NCI-H774 (cell line): ENCODE measurements at regions not wholly inside any gene's neighbourhood (a gene's known extent, or its start where the extent isn't known, plus 50 kb on each side); places are given as distances from the start of the nearest gene placed in this dataset.
"Not testable (repeated sequence)": the region's sequence is repeated elsewhere in the genome, so short reads cannot be mapped to it uniquely, and the experiment has no call there.

Experiments used
- DNase-seq: peaks from one replicate; lab custom pipeline; 2025; lab: John Stamatoyannopoulos, UW

- DNase-seq = no peak
Measured at GRCh38 chr4:71081192-71081591, 87.7 kb downstream of the DCK start.

- DNase-seq = no peak
Measured at GRCh38 chr4:71093745-71094144, 100.3 kb downstream of the DCK start.

GRCh38 chr4:71094201-71094600 is 100.8 kb downstream of the DCK start:
- no peak for DNase-seq

- DNase-seq = no peak
Measured at GRCh38 chr4:71095141-71095540, 101.7 kb downstream of the DCK start.

- no peak for DNase-seq
Measured at GRCh38 chr4:71095545-71095944, 102.1 kb downstream of the DCK start.

GRCh38 chr4:71107726-71108125 is 114.3 kb downstream of the DCK start:
- no peak for DNase-seq

GRCh38 chr4:71110499-71110898 is 117.0 kb downstream of the DCK start:
- DNase-seq = peak; percentile 31

GRCh38 chr4:71111133-71111532 is 117.7 kb downstream of the DCK start:
- not testable (repeated sequence) for DNase-seq

- no peak for DNase-seq
Measured at GRCh38 chr4:71113294-71113693, 119.8 kb downstream of the DCK start.

GRCh38 chr4:71120831-71121524 is 127.5 kb downstream of the DCK start:
- no peak for DNase-seq

GRCh38 chr4:71123951-71124350 is 130.5 kb downstream of the DCK start:
- DNase-seq = no peak

GRCh38 chr4:71125137-71125536 is 131.7 kb downstream of the DCK start:
- no peak for DNase-seq

- no peak for DNase-seq
Measured at GRCh38 chr4:71126719-71127118, 133.3 kb downstream of the DCK start.

- DNase-seq = no peak
Measured at GRCh38 chr4:71130827-71131603, 137.6 kb downstream of the DCK start.

GRCh38 chr4:71132486-71132885 is 139.0 kb downstream of the DCK start:
- no peak for DNase-seq

GRCh38 chr4:71133491-71133890 is 140.0 kb downstream of the DCK start:
- no peak for DNase-seq

GRCh38 chr4:71136071-71136470 is 142.6 kb downstream of the DCK start:
- DNase-seq = no peak

- DNase-seq = no peak
Measured at GRCh38 chr4:71138007-71138615, 144.7 kb downstream of the DCK start.

- DNase-seq = no peak
Measured at GRCh38 chr4:71140563-71140962, 147.1 kb downstream of the DCK start.

- DNase-seq = no peak
Measured at GRCh38 chr4:71141125-71141524, 147.7 kb downstream of the DCK start.

- DNase-seq = no peak
Measured at GRCh38 chr4:71147261-71147660, 153.8 kb downstream of the DCK start.

GRCh38 chr4:71148545-71148944 is 155.1 kb downstream of the DCK start:
- no peak for DNase-seq

GRCh38 chr4:71151054-71151453 is 157.6 kb downstream of the DCK start:
- DNase-seq = no peak
